GM12878 (cell line): ENCODE measurements at regions not wholly inside any gene's neighbourhood (a gene's known extent, or its start where the extent isn't known, plus 50 kb on each side); places are given as distances from the start of the nearest gene placed in this dataset.

Experiments
- ATAC-seq: fragments of 200-7000 bp; cut with Tn5 transposase; 3 replicates; pipeline ENCODE4 v1.9.1; 2020; ENCODE audit warnings: mild to moderate bottlenecking, moderate library complexity
- BruUV-seq: library from RNA; stranded (reverse); fragments of 400-500 nt; replicated peaks from 2 replicates; lab custom pipeline; 2021; lab: Mats Ljungman, UMichigan
- CTCF ChIA-PET: fragments of 300-600 bp; sonication (Branson Sonifier 250); formaldehyde crosslinking; extraction: SDS; loops from one replicate; lab custom pipeline; 2021; ENCODE audit warnings: inconsistent platforms; lab: Yijun Ruan, JAX
- POLR2A ChIA-PET: fragments of 350-600 bp; formaldehyde crosslinking; extraction: SDS; loops from one replicate; lab custom pipeline; 2021; ENCODE audit warnings: inconsistent platforms; lab: Charles Lee
- RAD21 ChIA-PET: fragments of 300-600 bp; sonication (Branson Sonifier 250); formaldehyde crosslinking; loops from one replicate; lab custom pipeline; 2023; ENCODE audit warnings: antibody characterized with exemption; ENCODE audit not compliant: unreplicated experiment; lab: Charles Lee
- SMC1A ChIA-PET: fragments of 300-600 bp; sonication (Branson Sonifier 250); formaldehyde crosslinking; loops from one replicate; lab custom pipeline; 2023; ENCODE audit not compliant: unreplicated experiment, uncharacterized antibody; lab: Charles Lee
- DNase-seq: peaks from one replicate; pipeline ENCODE4 v3.0.0-alpha.2; 2011; ENCODE audit warnings: low read depth, low spot score
- FAIRE-seq: peaks from 3 replicates; lab custom pipeline; 2011; peaks lifted over from hg19 to GRCh38; lab: Jason Lieb, UNC
- H2AFZ ChIP-seq: 2 replicates; pipeline ENCODE4 v1.6.0; 2011; ENCODE audit warnings: low read depth, low read length, control low read depth; ENCODE audit not compliant: control insufficient read depth
- H3K27ac ChIP-seq: 2 replicates; pipeline ENCODE4 v1.5.1; 2011; ENCODE audit warnings: control low read depth; ENCODE audit not compliant: control insufficient read depth, insufficient read depth
- H3K27me3 ChIP-seq, 2 experiments: replicated peaks in 1 of 2; 2 replicates each; pipeline versions ENCODE4 v1.6.0 to v1.6.1; 2011; ENCODE audit warnings: low read length in 1 of 2; ENCODE audit not compliant: control insufficient read depth in 2 of 2, insufficient read depth in 2 of 2
- H3K36me3 ChIP-seq, 2 experiments: 2 replicates each; pipeline ENCODE4 v1.5.1; 2011; ENCODE audit warnings: low read length in 1 of 2; ENCODE audit not compliant: control insufficient read depth in 2 of 2, insufficient read depth in 2 of 2
- H3K4me1 ChIP-seq: 2 replicates; pipeline ENCODE4 v1.6.1; 2011; ENCODE audit warnings: mild to moderate bottlenecking, low read length, moderate library complexity, mixed read lengths; ENCODE audit not compliant: control insufficient read depth, insufficient read depth
- H3K4me2 ChIP-seq: 2 replicates; pipeline ENCODE4 v1.6.0; 2011; ENCODE audit warnings: control low read depth; ENCODE audit not compliant: control insufficient read depth, insufficient read depth
- H3K4me3 ChIP-seq: fragments of 200-600 bp; sonication (generic); 2 replicates; pipeline ENCODE4 v1.5.1; 2016
- H3K79me2 ChIP-seq: 2 replicates; pipeline ENCODE4 v1.6.0; 2011; ENCODE audit warnings: low read length; ENCODE audit not compliant: control insufficient read depth, insufficient read depth
- H3K9ac ChIP-seq: 2 replicates; pipeline ENCODE4 v1.8.0; 2011; ENCODE audit warnings: low read length, control low read depth, mixed read lengths; ENCODE audit not compliant: control insufficient read depth, insufficient read depth
- H3K9me3 ChIP-seq: replicated peaks from 3 replicates; pipeline ENCODE4 v1.5.1; 2011; ENCODE audit warnings: mild to moderate bottlenecking, low read length; ENCODE audit not compliant: control insufficient read depth, insufficient read depth
- H4K20me1 ChIP-seq: 2 replicates; pipeline ENCODE4 v1.6.0; 2011; ENCODE audit not compliant: control insufficient read depth, insufficient read depth
- CBX3 ChIP-seq: fragments of 200-600 bp; sonication (generic); IDR thresholded peaks from 2 replicates; pipeline ENCODE4 v1.6.1; 2016; ENCODE audit warnings: low read depth, borderline replicate concordance
- CHD1 ChIP-seq: IDR thresholded peaks from 2 replicates; pipeline ENCODE4 v1.6.1; 2012; ENCODE audit warnings: low read depth, low read length, improper control_type of control experiment
- KAT2A ChIP-seq: conservative IDR thresholded peaks from 2 replicates; pipeline ENCODE4 v1.6.1; 2011; ENCODE audit warnings: low read depth, low read length; ENCODE audit not compliant: control insufficient read depth
- KDM1A ChIP-seq: fragments of 200-600 bp; sonication (generic); IDR thresholded peaks from 2 replicates; pipeline ENCODE4 v1.6.1; 2016; ENCODE audit warnings: borderline replicate concordance
- MEF2A ChIP-seq: IDR thresholded peaks from 2 replicates; pipeline ENCODE4 v1.6.1; 2011; ENCODE audit warnings: low read depth, mild to moderate bottlenecking, low read length, moderate library complexity; ENCODE audit not compliant: insufficient read depth
- MEF2B ChIP-seq: fragments of 450-650 bp; IDR thresholded peaks from 2 replicates; pipeline ENCODE4 v1.6.1; 2018; ENCODE audit warnings: mild to moderate bottlenecking, moderate library complexity; ENCODE audit not compliant: partially characterized antibody, poor library complexity, severe bottlenecking
- NFIC ChIP-seq: IDR thresholded peaks from 2 replicates; pipeline ENCODE4 v1.6.1; 2012; ENCODE audit warnings: low read depth, mild to moderate bottlenecking, inconsistent platforms, low read length, moderate library complexity
- RB1 ChIP-seq: fragments of 450-650 bp; formaldehyde crosslinking; IDR thresholded peaks from 2 replicates; pipeline ENCODE4 v1.6.1; 2017; ENCODE audit warnings: mild to moderate bottlenecking, borderline replicate concordance
- RBBP5 ChIP-seq: fragments of 200-600 bp; sonication (generic); conservative IDR thresholded peaks from 2 replicates; pipeline ENCODE4 v1.6.1; 2016
- SRF ChIP-seq, 2 experiments: IDR thresholded peaks; 2 replicates each; pipeline ENCODE4 v1.6.1; 2011; ENCODE audit warnings: low read depth in 2 of 2, low read length in 2 of 2, mild to moderate bottlenecking in 1 of 2, moderate library complexity in 1 of 2
- TCF3 ChIP-seq: IDR thresholded peaks from 2 replicates; pipeline ENCODE4 v1.6.1; 2012; ENCODE audit warnings: low read depth, mild to moderate bottlenecking, low read length, borderline replicate concordance; ENCODE audit not compliant: insufficient read depth
- TCF7 ChIP-seq: IDR thresholded peaks from 2 replicates; pipeline ENCODE4 v1.6.1; 2014; ENCODE audit warnings: antibody characterized with exemption, borderline replicate concordance
- ZBED1 ChIP-seq: IDR thresholded peaks from 2 replicates; pipeline ENCODE4 v1.6.1; 2016; ENCODE audit warnings: borderline replicate concordance
- ZNF207 ChIP-seq: fragments of 450-650 bp; IDR thresholded peaks from 2 replicates; pipeline ENCODE4 v1.6.1; 2014; ENCODE audit warnings: antibody characterized with exemption, mild to moderate bottlenecking, borderline replicate concordance
- ZNF24 ChIP-seq: fragments of 450-650 bp; IDR thresholded peaks from 2 replicates; pipeline ENCODE4 v1.6.1; 2017; ENCODE audit warnings: antibody characterized with exemption, mild to moderate bottlenecking
- ZZZ3 ChIP-seq: IDR thresholded peaks from 2 replicates; pipeline ENCODE4 v1.6.1; 2011; ENCODE audit warnings: low read depth; ENCODE audit not compliant: control insufficient read depth, insufficient read length
- WGBS: methylation state at CpG from one replicate; pipeline ENCODE4 v1.1.6; 2016; ENCODE audit warnings: low lambda C conversion rate; ENCODE audit not compliant: insufficient replicate concordance, insufficient coverage; ENCODE audit errors: missing lambda C conversion rate; 5-methylcytosine and 5-hydroxymethylcytosine counted together
- in situ Hi-C: fragments of 300-500 bp; cut with MboI; formaldehyde crosslinking; loops from 9 replicates; pipeline ENCODE4 v1.14.3; 2018; ENCODE audit warnings: mixed read lengths
- intact Hi-C: fragments of 100-400 bp; cut with micrococcal nuclease; formaldehyde crosslinking; loops from one replicate; pipeline ENCODE4 v1.14.2; 2022; ENCODE audit not compliant: unreplicated experiment
- TF ChIP-seq, protein P1 (sequence below): IDR thresholded peaks from 2 replicates; pipeline ENCODE4 v1.6.1; 2012; ENCODE audit warnings: low read length, inconsistent platforms
- TF ChIP-seq, protein P2 (sequence below): IDR thresholded peaks from 2 replicates; pipeline ENCODE4 v1.6.1; 2011; ENCODE audit warnings: low read depth, mild to moderate bottlenecking, low read length, moderate library complexity, borderline replicate concordance; ENCODE audit errors: extremely low read depth
- TF ChIP-seq, protein P3 (sequence below): fragments of 450-650 bp; IDR thresholded peaks from 2 replicates; pipeline ENCODE4 v1.6.1; 2017; ENCODE audit warnings: mild to moderate bottlenecking, low read depth, inconsistent platforms; ENCODE audit not compliant: poor library complexity, severe bottlenecking

DNA sequence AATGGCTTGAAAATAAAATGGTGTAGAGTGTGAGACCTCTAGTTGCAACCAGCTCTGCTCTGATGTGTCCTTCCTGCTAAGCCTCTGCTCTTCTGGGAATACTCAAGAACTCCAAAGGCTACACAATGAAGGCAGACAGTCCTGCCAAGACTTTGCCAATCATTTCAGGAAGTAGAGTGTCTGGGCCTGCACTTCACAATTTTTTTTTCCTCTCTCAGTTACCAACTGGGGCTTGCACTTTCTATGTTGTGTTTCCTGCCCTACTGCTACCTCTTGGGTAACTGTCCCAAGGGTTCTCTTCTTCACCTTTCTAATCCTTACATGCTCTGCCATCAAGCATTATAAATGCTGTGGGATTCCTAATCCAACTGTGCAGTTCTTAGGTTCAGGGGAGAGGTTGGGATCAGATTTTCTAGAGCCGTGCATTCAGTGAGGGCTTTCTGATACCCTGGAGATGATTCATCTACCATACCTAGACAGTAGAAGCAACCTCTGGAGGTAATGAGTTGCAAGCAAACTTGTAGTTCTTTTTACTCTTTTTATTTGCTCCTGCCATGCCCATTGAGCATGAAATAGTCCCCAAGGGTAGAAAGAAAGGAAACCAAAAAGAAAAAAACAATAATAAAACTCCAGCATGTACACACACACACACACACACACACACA lies 365.9 kb downstream of the MLLT3 start (continued):
- TF ChIP-seq, protein P1, sequence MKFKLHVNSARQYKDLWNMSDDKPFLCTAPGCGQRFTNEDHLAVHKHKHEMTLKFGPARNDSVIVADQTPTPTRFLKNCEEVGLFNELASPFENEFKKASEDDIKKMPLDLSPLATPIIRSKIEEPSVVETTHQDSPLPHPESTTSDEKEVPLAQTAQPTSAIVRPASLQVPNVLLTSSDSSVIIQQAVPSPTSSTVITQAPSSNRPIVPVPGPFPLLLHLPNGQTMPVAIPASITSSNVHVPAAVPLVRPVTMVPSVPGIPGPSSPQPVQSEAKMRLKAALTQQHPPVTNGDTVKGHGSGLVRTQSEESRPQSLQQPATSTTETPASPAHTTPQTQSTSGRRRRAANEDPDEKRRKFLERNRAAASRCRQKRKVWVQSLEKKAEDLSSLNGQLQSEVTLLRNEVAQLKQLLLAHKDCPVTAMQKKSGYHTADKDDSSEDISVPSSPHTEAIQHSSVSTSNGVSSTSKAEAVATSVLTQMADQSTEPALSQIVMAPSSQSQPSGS = no peak
- TF ChIP-seq TCF3 (no peak), RBBP5 (no peak), KAT2A (no peak), ZZZ3 (no peak), RB1 (no peak)

DNA sequence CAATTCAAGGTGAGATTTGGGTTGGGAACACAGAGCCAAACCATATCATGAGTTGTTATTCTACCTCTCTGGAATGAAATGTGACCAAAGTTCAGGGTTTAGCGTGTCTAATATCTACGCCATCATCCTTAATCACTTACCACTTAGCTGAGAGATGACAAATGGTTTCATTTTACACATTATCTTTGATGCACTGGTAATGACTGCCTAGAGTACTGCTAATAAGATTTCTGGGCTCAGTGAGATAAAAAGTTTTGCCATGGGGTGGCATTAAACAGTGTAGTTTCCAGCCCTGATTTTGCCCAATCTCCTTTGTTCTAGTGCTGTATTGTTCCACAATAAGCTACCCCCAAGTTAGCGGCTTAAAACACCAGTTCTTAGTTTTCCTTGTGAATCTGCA lies 367.2 kb downstream of the MLLT3 start:
- no peak for ATAC-seq
- Histone ChIP-seq H3K27me3 (no peaks in the 10 kb centered on the region; a peak in 1 of 4 replicates), H3K9ac (no peak overlapping the region), H3K79me2 (no peaks in the 10 kb centered on the region), H3K4me1 (no peaks in the 10 kb centered on the region), H3K36me3 (no peaks in the 10 kb centered on the region), H3K27ac (no peak overlapping the region), H2AFZ (no peak overlapping the region), H3K4me2 (no peak overlapping the region), H4K20me1 (no peaks in the 10 kb centered on the region), H3K4me3 (no peak overlapping the region), H3K9me3 (no peaks in the 10 kb centered on the region)
- DNase-seq = no peak
- in situ Hi-C loops (no loop called here), intact Hi-C loops (no loop called here)
- FAIRE-seq = no peak
- ChIA-PET SMC1A (interaction anchor here (0.6 to 1.1 kb wide), 3 partner anchors 9 to 399 kb away, joined by 3 to 4 read pairs (median 3); no protein-coding TSS in a partner anchor), RAD21 (no interaction called here), CTCF (interaction anchor here (0.6 kb wide), 1 partner anchor 65 kb away, joined by 3 read pairs; no protein-coding TSS in a partner anchor), POLR2A (no interaction called here)
- 19% methylated on average over 3 of the region's 3 CpGs for WGBS
- BruUV-seq = no TSS peak
- TF ChIP-seq, protein P2, sequence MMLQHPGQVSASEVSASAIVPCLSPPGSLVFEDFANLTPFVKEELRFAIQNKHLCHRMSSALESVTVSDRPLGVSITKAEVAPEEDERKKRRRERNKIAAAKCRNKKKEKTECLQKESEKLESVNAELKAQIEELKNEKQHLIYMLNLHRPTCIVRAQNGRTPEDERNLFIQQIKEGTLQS = no peak
- TF ChIP-seq, protein P3, sequence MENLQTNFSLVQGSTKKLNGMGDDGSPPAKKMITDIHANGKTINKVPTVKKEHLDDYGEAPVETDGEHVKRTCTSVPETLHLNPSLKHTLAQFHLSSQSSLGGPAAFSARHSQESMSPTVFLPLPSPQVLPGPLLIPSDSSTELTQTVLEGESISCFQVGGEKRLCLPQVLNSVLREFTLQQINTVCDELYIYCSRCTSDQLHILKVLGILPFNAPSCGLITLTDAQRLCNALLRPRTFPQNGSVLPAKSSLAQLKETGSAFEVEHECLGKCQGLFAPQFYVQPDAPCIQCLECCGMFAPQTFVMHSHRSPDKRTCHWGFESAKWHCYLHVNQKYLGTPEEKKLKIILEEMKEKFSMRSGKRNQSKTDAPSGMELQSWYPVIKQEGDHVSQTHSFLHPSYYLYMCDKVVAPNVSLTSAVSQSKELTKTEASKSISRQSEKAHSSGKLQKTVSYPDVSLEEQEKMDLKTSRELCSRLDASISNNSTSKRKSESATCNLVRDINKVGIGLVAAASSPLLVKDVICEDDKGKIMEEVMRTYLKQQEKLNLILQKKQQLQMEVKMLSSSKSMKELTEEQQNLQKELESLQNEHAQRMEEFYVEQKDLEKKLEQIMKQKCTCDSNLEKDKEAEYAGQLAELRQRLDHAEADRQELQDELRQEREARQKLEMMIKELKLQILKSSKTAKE = no peak
- TF ChIP-seq CBX3 (no peak), SRF (IDR thresholded peaks at IDR 0.05; ENCODE audit: low read depth in 2 of 2, low read length in 2 of 2) (no peak), KDM1A (no peak), ZBED1 (no peak), MEF2A (no peak), CHD1 (no peak), ZNF24 (no peak), MEF2B (no peak), TCF7 (no peak), ZNF207 (no peak), NFIC (no peak)
